T47D (cell line): ENCODE measurements at regions not wholly inside any gene's neighbourhood (a gene's known extent, or its start where the extent isn't known, plus 50 kb on each side); places are given as distances from the start of the nearest gene placed in this dataset.
"Not testable (repeated sequence)": the region's sequence is repeated elsewhere in the genome, so short reads cannot be mapped to it uniquely, and the experiment has no call there.

Experiments used
- DNase-seq, 2 experiments: peaks; one replicate each; pipeline versions ENCODE4 v3.0.0 to v3.0.0-alpha.2; 2011 to 2012; ENCODE audit warnings: low read depth in 1 of 2, low spot score in 1 of 2
- JUND ChIP-seq: IDR thresholded peaks from 2 replicates; pipeline ENCODE4 v1.6.1; 2012; ENCODE audit warnings: low read depth
- in situ Hi-C: cut with HindIII; loops from 2 replicates; pipeline ENCODE4 v1.10.0; 2016; ENCODE audit warnings: low sequenced_read_pairs, low pct_unique_long_range_greater_than_20kb

DNA sequence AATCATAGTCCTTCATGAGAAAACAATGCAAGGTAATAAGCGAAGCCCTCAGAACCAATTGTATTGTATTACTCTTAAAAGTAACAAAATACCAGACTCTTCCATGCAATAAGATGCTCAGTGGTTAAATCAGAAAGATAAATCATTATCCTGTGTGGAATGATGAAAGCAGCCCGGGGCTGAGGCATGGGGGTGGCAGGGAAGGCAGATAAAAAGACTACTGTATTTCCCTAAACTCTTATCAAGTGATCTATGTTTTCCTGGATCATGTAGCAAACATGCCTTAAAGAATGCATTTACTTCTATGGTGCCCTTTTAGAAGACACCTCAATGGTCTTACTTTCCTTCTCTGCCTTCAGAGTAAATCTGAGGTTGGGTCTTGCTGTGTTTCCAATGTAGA, 105.6 kb upstream of the DAPK1 start:
- DNase-seq, result no peak
- TF ChIP-seq JUND, result no peak
- in situ Hi-C loops, result no loop called here

- no peak for TF ChIP-seq JUND
- in situ Hi-C loops, result no loop called here
- no peak for DNase-seq
Measured at GRCh38 chr9:87393706-87394230, 103.9 kb upstream of the DAPK1 start.

GRCh38 chr9:87395804-87396479, 101.7 kb upstream of the DAPK1 start:
- no peak for TF ChIP-seq JUND
- DNase-seq, result no peak

GRCh38 chr9:87401681-87402080, 96.0 kb upstream of the DAPK1 start:
- no peak for TF ChIP-seq JUND
- in situ Hi-C loops, result no loop called here
- no peak for DNase-seq

More at GRCh38 chr9:87395804-87396479, 101.7 kb upstream of the DAPK1 start:
- in situ Hi-C loops, result no loop called here

- DNase-seq, result no peak
- in situ Hi-C loops, result no loop called here
- no peak for TF ChIP-seq JUND
Measured at GRCh38 chr9:87402537-87402936, 95.1 kb upstream of the DAPK1 start.

DNA sequence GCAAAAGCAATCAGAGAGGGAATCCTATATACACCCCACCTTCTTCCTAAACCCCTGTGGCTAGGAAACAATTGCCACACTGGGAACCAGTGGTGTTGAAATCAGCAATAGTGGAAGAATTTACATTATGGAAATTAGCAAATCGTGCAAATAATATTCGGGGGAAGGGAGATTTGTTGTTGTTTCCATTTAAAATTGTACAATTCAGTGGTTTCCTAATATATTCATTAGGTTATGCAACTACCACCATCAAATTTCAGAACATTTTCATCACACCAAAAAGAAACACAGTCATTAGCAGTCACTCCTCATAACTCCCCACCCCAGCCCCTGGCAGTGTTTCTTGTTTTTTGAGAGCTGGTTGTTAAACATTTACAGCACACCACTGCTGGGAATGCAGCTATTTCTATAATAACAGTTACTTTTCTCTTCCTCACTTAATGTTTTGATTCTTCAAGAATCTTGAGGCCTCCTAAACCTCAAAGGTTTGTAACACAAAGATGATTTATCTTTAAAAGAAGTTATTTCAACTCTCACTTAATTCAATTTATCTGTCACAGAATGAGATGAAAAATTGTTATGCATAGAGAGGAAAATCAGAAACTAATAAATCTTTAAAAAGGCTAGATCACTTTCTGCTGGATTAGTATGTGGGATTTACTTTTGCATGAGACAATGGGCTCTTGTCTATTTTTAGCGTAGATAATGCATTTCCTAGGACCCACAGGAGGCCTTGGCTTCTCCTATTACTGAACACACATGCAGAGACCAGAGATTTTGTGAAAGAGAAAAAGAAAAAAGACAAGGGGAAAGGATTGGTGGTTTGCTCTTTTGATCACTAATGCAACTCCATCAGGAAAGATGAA, 91.8 kb upstream of the DAPK1 start:
- no peak for TF ChIP-seq JUND
- in situ Hi-C loops, result no loop called here
- no peak for DNase-seq

GRCh38 chr9:87406543-87407166, 91.0 kb upstream of the DAPK1 start:
- in situ Hi-C loops, result no loop called here
- DNase-seq, result no peak

DNA sequence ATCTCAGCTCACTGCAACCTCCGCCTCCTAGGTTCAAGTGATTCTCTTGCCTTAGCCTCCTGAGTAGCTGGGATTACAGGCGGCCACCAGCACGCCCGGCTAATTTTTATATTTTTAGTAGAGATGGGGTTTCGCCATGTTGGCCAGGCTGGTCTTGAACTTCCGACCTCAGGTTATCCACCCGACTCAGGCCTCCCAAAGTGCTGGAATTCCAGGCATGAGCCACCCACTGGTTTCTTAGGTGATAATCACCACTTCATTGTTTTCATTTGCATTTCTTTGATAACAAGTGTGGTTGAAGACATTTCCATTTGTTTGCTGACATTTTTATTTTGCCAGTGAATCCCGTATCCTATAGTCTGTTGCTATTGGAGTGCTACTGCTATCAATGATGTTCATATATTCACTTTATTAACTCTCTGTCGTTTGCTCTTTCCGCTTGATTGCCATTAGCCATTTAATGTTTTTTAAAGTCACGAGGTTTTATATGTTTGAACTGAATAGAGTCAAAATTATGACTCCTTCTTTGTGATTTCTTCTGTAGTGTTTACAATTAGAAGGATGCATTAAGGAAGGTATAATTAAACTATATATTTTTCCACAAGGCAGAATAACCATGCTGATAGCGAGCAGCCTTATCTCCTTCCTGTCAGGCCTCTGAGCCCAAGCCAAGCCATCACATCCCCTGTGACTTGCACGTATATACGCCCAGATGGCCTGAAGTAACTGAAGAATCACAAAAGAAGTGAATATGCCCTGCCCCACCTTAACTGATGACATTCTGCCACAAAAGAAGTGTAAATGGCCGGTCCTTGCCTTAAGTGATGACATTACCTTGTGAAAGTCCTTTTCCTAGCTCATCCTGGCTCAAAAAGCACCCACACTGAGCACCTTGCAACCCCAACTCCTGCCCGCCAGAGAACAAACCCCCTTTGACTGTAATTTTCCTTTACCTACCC, 87.3 kb upstream of the DAPK1 start:
- in situ Hi-C loops, DNase-seq: not testable (repeated sequence)

More at GRCh38 chr9:87406543-87407166, 91.0 kb upstream of the DAPK1 start:
- TF ChIP-seq JUND, result no peak

GRCh38 chr9:87420884-87421283, 76.8 kb upstream of the DAPK1 start:
- in situ Hi-C loops, result no loop called here
- no peak for DNase-seq
- TF ChIP-seq JUND, result no peak

- in situ Hi-C loops, result no loop called here
- DNase-seq, result no peak
- no peak for TF ChIP-seq JUND
Measured at GRCh38 chr9:87421734-87422133, 75.9 kb upstream of the DAPK1 start.

DNA sequence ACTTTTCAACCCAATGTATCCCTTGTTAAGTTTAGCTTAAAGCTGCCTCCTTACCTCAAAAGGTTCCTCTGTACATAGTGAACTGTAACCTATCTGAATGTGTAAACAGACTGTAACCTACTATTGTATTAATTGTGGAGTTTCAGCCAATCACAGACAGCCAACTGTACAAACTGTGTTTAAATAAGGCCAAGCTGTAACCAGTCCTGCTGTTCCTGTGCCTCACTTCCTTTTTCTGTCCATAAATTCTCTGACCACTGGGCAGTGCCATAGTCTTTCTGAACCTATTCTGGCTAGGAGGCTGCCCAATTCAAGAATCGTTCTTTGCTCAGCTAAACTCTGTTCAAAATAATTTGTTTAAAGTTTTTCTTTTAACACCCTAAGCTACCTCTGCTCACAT, 74.7 kb upstream of the DAPK1 start:
- DNase-seq, result peak in 1 of 2 experiments; percentile 71
- in situ Hi-C loops, result no loop called here
- TF ChIP-seq JUND, result no peak

- in situ Hi-C loops, DNase-seq: not testable (repeated sequence)
Measured at GRCh38 chr9:87423885-87424284, 73.8 kb upstream of the DAPK1 start.
